Activated CD4-positive, alpha-beta memory T cell treated with anti-CD3 and anti-CD28 coated beads for 36 hours (primary cell): ENCODE measurements at regions not wholly inside any gene's neighbourhood (a gene's known extent, or its start where the extent isn't known, plus 50 kb on each side); places are given as distances from the start of the nearest gene placed in this dataset.
A peak's percentile ranks its signal among the peaks of the same experiment; 100 is the strongest.

ENCODE experiments used
- CTCF ChIA-PET: fragments of 350-600 bp; sonication (Branson Sonifier 250); formaldehyde crosslinking; loops from one replicate; lab custom pipeline; 2021; ENCODE audit warnings: antibody characterized with exemption, inconsistent platforms; lab: Charles Lee
- POLR2A ChIA-PET: fragments of 350-600 bp; sonication (Branson Sonifier 250); formaldehyde crosslinking; loops from one replicate; lab custom pipeline; 2021; ENCODE audit warnings: antibody characterized with exemption; lab: Charles Lee
- DNase-seq: peaks from one replicate; pipeline ENCODE4 v3.0.0-alpha.2; 2020
- H3K27ac Mint-ChIP-seq: one replicate; pipeline ENCODE4 v1.8.0; 2021; ENCODE audit warnings: mixed read lengths
- H3K27me3 Mint-ChIP-seq: one replicate; pipeline ENCODE4 v1.8.0; 2021; ENCODE audit warnings: mixed read lengths
- H3K36me3 Mint-ChIP-seq: one replicate; pipeline ENCODE4 v1.8.0; 2021; ENCODE audit warnings: mixed read lengths
- H3K4me1 Mint-ChIP-seq: one replicate; pipeline ENCODE4 v1.8.0; 2021; ENCODE audit warnings: low read depth, mixed read lengths
- H3K4me3 Mint-ChIP-seq: one replicate; pipeline ENCODE4 v1.8.0; 2021; ENCODE audit warnings: mild to moderate bottlenecking, mixed read lengths
- H3K9me3 Mint-ChIP-seq: one replicate; pipeline ENCODE4 v1.8.0; 2021; ENCODE audit warnings: mixed read lengths
- intact Hi-C: fragments of 100-400 bp; cut with micrococcal nuclease; formaldehyde crosslinking; loops from one replicate; pipeline ENCODE4 v1.15.1; 2023

GRCh38 chr6:142612956-142613355, 311.1 kb downstream of the ADGRG6 start:
- intact Hi-C loops = no loop called here
- Mint-ChIP-seq H3K4me1 (no peaks in the 10 kb centered on the region), H3K36me3 (no peaks in the 10 kb centered on the region), H3K4me3 (no peak overlapping the region), H3K27ac (no peak overlapping the region), H3K27me3 (peaks cover 2% of the 10 kb centered on the region), H3K9me3 (peaks cover 4% of the 10 kb centered on the region)
- CTCF ChIA-PET = no interaction called here
- no peak for DNase-seq
- POLR2A ChIA-PET = no interaction called here

GRCh38 chr6:142613981-142614380, 312.2 kb downstream of the ADGRG6 start:
- H3K4me1 Mint-ChIP-seq = no peaks in the 10 kb centered on the region
- CTCF ChIA-PET = no interaction called here
- no peak overlapping the region for H3K4me3 Mint-ChIP-seq
- intact Hi-C loops = no loop called here
- no peaks in the 10 kb centered on the region for H3K36me3 Mint-ChIP-seq
- no peak overlapping the region for H3K27ac Mint-ChIP-seq
- no peaks in the 10 kb centered on the region for H3K27me3 Mint-ChIP-seq
- POLR2A ChIA-PET = no interaction called here
- DNase-seq = no peak
- peaks cover 4% of the 10 kb centered on the region for H3K9me3 Mint-ChIP-seq

GRCh38 chr6:142617158-142617557, 315.4 kb downstream of the ADGRG6 start:
- H3K4me1 Mint-ChIP-seq = no peaks in the 10 kb centered on the region
- no peak overlapping the region for H3K27ac Mint-ChIP-seq
- no peak for DNase-seq
- no peaks in the 10 kb centered on the region for H3K9me3 Mint-ChIP-seq
- ChIA-PET POLR2A (no interaction called here), CTCF (no interaction called here)
- H3K27me3 Mint-ChIP-seq = no peaks in the 10 kb centered on the region
- H3K36me3 Mint-ChIP-seq = no peaks in the 10 kb centered on the region
- intact Hi-C loops = no loop called here
- H3K4me3 Mint-ChIP-seq = no peak overlapping the region

- no peak for DNase-seq
- ChIA-PET POLR2A (no interaction called here), CTCF (no interaction called here)
- Mint-ChIP-seq H3K27ac (no peak overlapping the region), H3K36me3 (no peaks in the 10 kb centered on the region), H3K9me3 (no peaks in the 10 kb centered on the region), H3K4me1 (no peaks in the 10 kb centered on the region), H3K27me3 (no peaks in the 10 kb centered on the region), H3K4me3 (no peak overlapping the region)
- intact Hi-C loops = no loop called here
Observed at GRCh38 chr6:142621822-142622221, 320.0 kb downstream of the ADGRG6 start.

- no peak for DNase-seq
- Mint-ChIP-seq H3K4me1 (no peaks in the 10 kb centered on the region), H3K9me3 (no peaks in the 10 kb centered on the region), H3K4me3 (no peak overlapping the region), H3K36me3 (no peaks in the 10 kb centered on the region), H3K27me3 (no peaks in the 10 kb centered on the region), H3K27ac (no peak overlapping the region)
- POLR2A ChIA-PET = no interaction called here
- CTCF ChIA-PET = no interaction called here
- intact Hi-C loops = no loop called here
Observed at GRCh38 chr6:142624978-142625715, 319.8 kb downstream of the HIVEP2 start.

- Mint-ChIP-seq H3K36me3 (no peaks in the 10 kb centered on the region), H3K9me3 (no peaks in the 10 kb centered on the region), H3K27ac (no peak overlapping the region), H3K27me3 (no peaks in the 10 kb centered on the region), H3K4me1 (peaks cover 2% of the 10 kb centered on the region), H3K4me3 (peak overlapping the region; percentile 16)
- CTCF ChIA-PET = no interaction called here
- intact Hi-C loops = no loop called here
- no peak for DNase-seq
- POLR2A ChIA-PET = no interaction called here
Observed at GRCh38 chr6:142627474-142627873, 317.5 kb downstream of the HIVEP2 start.

- intact Hi-C loops = no loop called here
- ChIA-PET POLR2A (no interaction called here), CTCF (interaction anchor here (0.7 kb wide), 1 partner anchor 379 kb away, joined by 3 read pairs; no protein-coding TSS in a partner anchor)
- Mint-ChIP-seq H3K27ac (no peak overlapping the region), H3K27me3 (no peaks in the 10 kb centered on the region), H3K4me1 (peaks cover 5% of the 10 kb centered on the region), H3K9me3 (no peaks in the 10 kb centered on the region), H3K36me3 (no peaks in the 10 kb centered on the region), H3K4me3 (no peak overlapping the region)
- no peak for DNase-seq
Observed at GRCh38 chr6:142631517-142632385, 313.2 kb downstream of the HIVEP2 start.

GRCh38 chr6:142633317-142633716, 311.7 kb downstream of the HIVEP2 start:
- Mint-ChIP-seq H3K9me3 (no peaks in the 10 kb centered on the region), H3K4me1 (peaks cover 5% of the 10 kb centered on the region), H3K36me3 (no peaks in the 10 kb centered on the region), H3K4me3 (no peak overlapping the region), H3K27me3 (peaks cover 2% of the 10 kb centered on the region), H3K27ac (no peak overlapping the region)
- CTCF ChIA-PET = no interaction called here
- POLR2A ChIA-PET = no interaction called here
- no peak for DNase-seq
- intact Hi-C loops = no loop called here

GRCh38 chr6:142635130-142635529, 309.8 kb downstream of the HIVEP2 start:
- CTCF ChIA-PET = no interaction called here
- no peak for DNase-seq
- peaks cover 5% of the 10 kb centered on the region for H3K4me1 Mint-ChIP-seq
- H3K27ac Mint-ChIP-seq = no peak overlapping the region
- POLR2A ChIA-PET = no interaction called here
- H3K4me3 Mint-ChIP-seq = no peak overlapping the region
- no peaks in the 10 kb centered on the region for H3K36me3 Mint-ChIP-seq
- no peaks in the 10 kb centered on the region for H3K9me3 Mint-ChIP-seq
- intact Hi-C loops = no loop called here
- H3K27me3 Mint-ChIP-seq = peaks cover 2% of the 10 kb centered on the region

GRCh38 chr6:142637624-142638351, 307.2 kb downstream of the HIVEP2 start:
- POLR2A ChIA-PET = no interaction called here
- intact Hi-C loops = no loop called here
- peaks cover 3% of the 10 kb centered on the region for H3K27me3 Mint-ChIP-seq
- H3K36me3 Mint-ChIP-seq = no peaks in the 10 kb centered on the region
- H3K27ac Mint-ChIP-seq = no peak overlapping the region
- H3K9me3 Mint-ChIP-seq = no peaks in the 10 kb centered on the region
- H3K4me1 Mint-ChIP-seq = peaks cover 3% of the 10 kb centered on the region
- CTCF ChIA-PET = no interaction called here
- DNase-seq = no peak
- no peak overlapping the region for H3K4me3 Mint-ChIP-seq

- Mint-ChIP-seq H3K27ac (no peak overlapping the region), H3K4me1 (no peaks in the 10 kb centered on the region), H3K4me3 (no peak overlapping the region), H3K36me3 (no peaks in the 10 kb centered on the region), H3K9me3 (no peaks in the 10 kb centered on the region), H3K27me3 (peaks cover 5% of the 10 kb centered on the region)
- POLR2A ChIA-PET = no interaction called here
- CTCF ChIA-PET = no interaction called here
- intact Hi-C loops = no loop called here
- no peak for DNase-seq
Observed at GRCh38 chr6:142642651-142643050, 302.3 kb downstream of the HIVEP2 start.

- H3K27ac Mint-ChIP-seq = no peak overlapping the region
- H3K9me3 Mint-ChIP-seq = no peaks in the 10 kb centered on the region
- no peaks in the 10 kb centered on the region for H3K36me3 Mint-ChIP-seq
- intact Hi-C loops = no loop called here
- no peak for DNase-seq
- ChIA-PET CTCF (no interaction called here), POLR2A (no interaction called here)
- no peak overlapping the region for H3K4me3 Mint-ChIP-seq
- no peaks in the 10 kb centered on the region for H3K4me1 Mint-ChIP-seq
- H3K27me3 Mint-ChIP-seq = peaks cover 4% of the 10 kb centered on the region
Observed at GRCh38 chr6:142644866-142645265, 300.1 kb downstream of the HIVEP2 start.
